ENCODE measurements at regions not wholly inside any gene's neighbourhood (a gene's known extent, or its start where the extent isn't known, plus 50 kb on each side); places are given as distances from the start of the nearest gene placed in this dataset.

GRCh38 chr18:10205151-10205550, 249.3 kb upstream of the APCDD1 start:
- peak in 1 of 2 donors; percentile 40 for DNase-seq (ENCODE audit: low read depth in 1 of 2, low spot score in 1 of 2)
- Histone ChIP-seq H3K4me1 (ENCODE audit: low read depth) (peaks cover 25% of the 10 kb centered on the region), H3K27me3 (peaks cover 9% of the 10 kb centered on the region), H3K36me3 (no peaks in the 10 kb centered on the region), H3K4me3 (no peak overlapping the region), H3K9me3 (ENCODE audit: low read depth) (no peaks in the 10 kb centered on the region), H3K27ac (no peak overlapping the region)
- TF ChIP-seq CTCF (IDR thresholded peaks at IDR 0.05; ENCODE audit: low read depth, low read length) = no peak

- DNase-seq (ENCODE audit: low read depth in 1 of 2, low spot score in 1 of 2) = peak in 1 of 2 donors; percentile 37
- peaks cover 7% of the 10 kb centered on the region for H3K4me1 ChIP-seq (ENCODE audit: low read depth)
- no peak for TF ChIP-seq CTCF (IDR thresholded peaks at IDR 0.05; ENCODE audit: low read depth, low read length)
- H3K27me3 ChIP-seq = peaks cover 9% of the 10 kb centered on the region
- H3K9me3 ChIP-seq (ENCODE audit: low read depth) = no peaks in the 10 kb centered on the region
- no peak overlapping the region for H3K27ac ChIP-seq
- H3K36me3 ChIP-seq = no peaks in the 10 kb centered on the region
- H3K4me3 ChIP-seq = no peak overlapping the region
Observed at GRCh38 chr18:10207682-10208345, 246.6 kb upstream of the APCDD1 start.

GRCh38 chr18:10209302-10209701, 245.1 kb upstream of the APCDD1 start:
- Histone ChIP-seq H3K9me3 (ENCODE audit: low read depth) (no peaks in the 10 kb centered on the region), H3K27me3 (peaks cover 9% of the 10 kb centered on the region), H3K27ac (no peak overlapping the region), H3K36me3 (no peaks in the 10 kb centered on the region), H3K4me3 (no peak overlapping the region), H3K4me1 (ENCODE audit: low read depth) (no peaks in the 10 kb centered on the region)
- no peak for DNase-seq (ENCODE audit: low read depth in 1 of 2, low spot score in 1 of 2)
- no peak for TF ChIP-seq CTCF (IDR thresholded peaks at IDR 0.05; ENCODE audit: low read depth, low read length)

GRCh38 chr18:10210057-10210633, 244.3 kb upstream of the APCDD1 start:
- H3K4me3 ChIP-seq = no peak overlapping the region
- no peak overlapping the region for H3K27ac ChIP-seq
- H3K27me3 ChIP-seq = peaks cover 8% of the 10 kb centered on the region
- no peak for TF ChIP-seq CTCF (IDR thresholded peaks at IDR 0.05; ENCODE audit: low read depth, low read length)
- no peaks in the 10 kb centered on the region for H3K9me3 ChIP-seq (ENCODE audit: low read depth)
- DNase-seq (ENCODE audit: low read depth in 1 of 2, low spot score in 1 of 2) = no peak
- H3K36me3 ChIP-seq = no peaks in the 10 kb centered on the region
- no peaks in the 10 kb centered on the region for H3K4me1 ChIP-seq (ENCODE audit: low read depth)

- H3K27me3 ChIP-seq = no peaks in the 10 kb centered on the region
- no peaks in the 10 kb centered on the region for H3K9me3 ChIP-seq (ENCODE audit: low read depth)
- no peaks in the 10 kb centered on the region for H3K36me3 ChIP-seq
- no peak for TF ChIP-seq CTCF (IDR thresholded peaks at IDR 0.05; ENCODE audit: low read depth, low read length)
- H3K4me3 ChIP-seq = no peak overlapping the region
- peak; percentile 34 to 77 for DNase-seq (ENCODE audit: low read depth in 1 of 2, low spot score in 1 of 2)
- H3K27ac ChIP-seq = no peak overlapping the region
- H3K4me1 ChIP-seq (ENCODE audit: low read depth) = no peaks in the 10 kb centered on the region
Observed at GRCh38 chr18:10213526-10213925, 240.9 kb upstream of the APCDD1 start.

Measured in cardiac muscle cell (in vitro differentiated cells and primary cell).